ENCODE measurements at regions not wholly inside any gene's neighbourhood (a gene's known extent, or its start where the extent isn't known, plus 50 kb on each side); places are given as distances from the start of the nearest gene placed in this dataset.

DNA sequence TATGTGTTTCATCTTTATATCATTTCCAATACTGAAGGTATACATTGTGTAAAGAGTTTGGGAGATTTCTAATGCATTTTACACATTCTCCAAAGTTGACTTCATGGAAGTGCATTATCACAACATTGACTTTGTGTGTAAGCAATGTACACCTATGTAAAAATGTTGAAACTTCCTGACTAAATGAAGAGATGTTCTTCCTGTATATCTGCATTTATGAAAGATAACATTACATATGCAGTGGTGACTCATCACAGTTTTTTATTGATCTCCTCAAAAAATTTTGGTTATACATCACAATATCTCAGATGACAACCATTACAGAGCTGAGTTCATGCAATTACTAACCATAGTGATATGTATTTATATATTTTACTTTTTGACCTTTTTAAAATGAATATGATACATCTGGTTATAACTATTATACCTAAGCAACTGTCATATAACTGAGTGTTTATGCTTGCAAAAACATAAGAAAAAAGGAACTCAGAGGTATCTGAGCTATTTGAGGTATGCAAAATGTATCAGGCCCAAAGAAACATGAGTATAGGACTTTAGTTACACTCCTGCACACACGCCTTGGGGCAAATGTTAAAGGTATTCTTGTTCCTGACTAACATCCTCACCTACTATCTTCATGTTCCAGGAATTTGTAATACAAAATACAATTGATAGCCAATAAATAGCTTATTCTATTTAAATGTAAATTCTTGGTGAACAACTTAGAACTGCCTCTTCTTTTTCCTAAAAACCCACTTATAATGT is 88.2 kb upstream of the OLFM3 start:
- Mint-ChIP-seq H3K27ac (no peak overlapping the region), H3K27me3 (no peaks in the 10 kb centered on the region), H3K4me3 (no peak overlapping the region), H3K9me3 (ENCODE audit: low read depth) (peaks cover 8% of the 10 kb centered on the region), H3K4me1 (no peaks in the 10 kb centered on the region), H3K36me3 (no peaks in the 10 kb centered on the region)
- no peak for ATAC-seq
- no peak for DNase-seq
- CTCF ChIA-PET: no interaction called here

DNA sequence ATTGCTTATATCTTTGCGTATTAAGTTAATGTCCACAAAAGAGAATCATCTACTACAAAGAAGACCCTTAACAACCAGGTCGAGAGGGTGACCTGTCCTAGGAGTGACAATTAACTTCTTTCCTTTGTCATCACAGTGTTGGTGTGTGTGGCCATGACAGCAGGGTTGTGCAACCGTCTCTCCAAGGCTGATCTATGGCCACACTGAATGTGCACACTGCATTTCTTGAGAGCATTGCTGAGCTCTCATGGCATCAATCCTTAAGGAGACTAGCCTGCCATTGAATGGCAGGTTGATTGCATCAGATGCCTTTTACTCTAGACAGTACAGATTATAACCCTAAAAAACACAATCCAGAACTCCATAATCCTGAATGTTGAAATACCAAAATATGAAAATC is 86.5 kb upstream of the OLFM3 start:
- ATAC-seq (no peak), DNase-seq (no peak)
- CTCF ChIA-PET: no interaction called here
- Mint-ChIP-seq H3K36me3 (no peaks in the 10 kb centered on the region), H3K27ac (no peak overlapping the region), H3K27me3 (no peaks in the 10 kb centered on the region), H3K4me1 (no peaks in the 10 kb centered on the region), H3K9me3 (ENCODE audit: low read depth) (peaks cover 7% of the 10 kb centered on the region), H3K4me3 (no peak overlapping the region)

DNA sequence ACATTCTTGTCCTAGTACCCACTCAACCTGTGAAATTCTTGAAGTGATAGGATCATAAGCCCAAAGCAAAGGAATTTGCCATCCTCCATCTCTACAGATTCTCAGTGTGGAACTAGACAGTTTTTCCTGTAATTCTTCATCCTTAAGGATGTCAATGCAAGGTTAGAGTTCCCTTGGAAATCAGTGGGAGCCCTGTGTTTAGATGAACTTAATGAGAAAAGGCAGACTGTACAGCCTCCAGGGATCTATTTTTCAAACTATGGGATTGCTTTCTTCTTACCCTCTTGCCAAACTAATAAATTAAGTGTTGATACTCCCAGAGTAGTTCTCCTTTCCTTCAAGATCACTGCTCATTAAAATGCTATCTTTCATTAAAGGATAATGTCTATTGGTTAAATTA is 78.1 kb upstream of the OLFM3 start:
- H3K36me3 Mint-ChIP-seq: no peaks in the 10 kb centered on the region
- H3K27ac Mint-ChIP-seq: no peak overlapping the region
- H3K27me3 Mint-ChIP-seq: no peaks in the 10 kb centered on the region
- DNase-seq: no peak
- ATAC-seq: no peak
- CTCF ChIA-PET: no interaction called here
- H3K4me3 Mint-ChIP-seq: no peak overlapping the region
- no peaks in the 10 kb centered on the region for H3K4me1 Mint-ChIP-seq
- H3K9me3 Mint-ChIP-seq (ENCODE audit: low read depth): peaks cover 2% of the 10 kb centered on the region

DNA sequence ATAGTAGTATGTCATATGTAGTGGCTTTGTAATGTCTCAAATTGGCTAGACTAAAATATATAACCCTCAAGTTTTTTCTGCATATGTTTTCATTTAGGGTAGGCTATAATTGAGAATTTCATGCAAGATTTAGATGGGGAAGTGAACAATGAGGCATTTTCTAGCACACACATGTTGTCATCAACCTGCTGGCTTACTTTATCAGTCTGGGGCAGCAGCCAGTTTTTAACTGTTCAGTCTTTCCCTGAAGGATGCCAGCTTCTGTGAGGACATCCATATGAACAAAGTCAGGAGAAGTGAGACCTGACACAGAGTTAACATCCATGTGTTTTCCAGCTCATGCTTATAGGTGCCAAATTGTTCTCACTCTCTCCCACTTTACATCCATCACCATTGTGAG is 74.7 kb upstream of the OLFM3 start:
- Mint-ChIP-seq H3K36me3 (no peaks in the 10 kb centered on the region), H3K27me3 (no peaks in the 10 kb centered on the region), H3K4me1 (no peaks in the 10 kb centered on the region), H3K4me3 (no peak overlapping the region), H3K27ac (no peak overlapping the region), H3K9me3 (ENCODE audit: low read depth) (peaks cover 4% of the 10 kb centered on the region)
- ATAC-seq: no peak
- CTCF ChIA-PET: no interaction called here
- DNase-seq: no peak

DNA sequence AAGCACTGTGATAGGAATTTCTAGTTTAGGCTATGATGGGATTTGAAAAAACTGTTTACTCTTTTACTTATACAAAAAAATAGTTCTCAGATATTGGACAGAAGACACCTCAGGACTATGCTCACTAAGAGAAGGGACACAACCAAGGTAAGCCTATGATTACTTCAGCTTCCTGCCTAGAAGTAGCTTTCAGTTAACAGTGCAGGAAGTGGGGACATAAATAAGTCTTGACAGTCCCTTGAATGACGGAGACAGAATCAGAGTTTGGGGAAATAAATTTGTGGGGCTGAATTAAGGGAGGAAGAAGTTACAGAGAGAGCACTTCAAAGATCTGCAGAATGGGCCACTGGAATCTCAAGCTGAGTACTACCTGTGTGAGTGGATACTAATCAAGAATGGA is 53.8 kb upstream of the OLFM3 start:
- no peak for ATAC-seq
- Mint-ChIP-seq H3K27ac (no peak overlapping the region), H3K4me3 (no peak overlapping the region)

DNA sequence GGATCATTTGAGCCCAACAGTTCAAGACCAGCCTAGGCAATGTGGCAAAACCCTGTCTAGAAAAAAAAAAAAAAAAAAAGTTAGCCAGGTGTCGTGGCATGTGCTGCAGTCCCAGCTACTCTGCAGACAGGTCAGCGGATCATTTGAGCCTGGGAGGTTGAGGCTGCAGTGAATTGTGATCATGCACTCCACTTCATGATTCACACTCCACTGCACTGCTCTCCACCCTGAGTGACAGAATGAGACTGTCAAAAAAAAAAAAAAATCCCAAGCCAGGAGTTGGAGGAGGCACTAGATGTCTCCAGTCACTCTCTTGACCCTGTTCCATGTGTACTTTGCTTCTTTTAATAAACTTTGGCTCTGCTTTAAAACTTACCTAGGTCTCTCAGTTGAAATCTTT is 51.0 kb upstream of the OLFM3 start:
- no peaks in the 10 kb centered on the region for H3K4me1 Mint-ChIP-seq
- ATAC-seq (no peak), DNase-seq (no peak)
- H3K4me3 Mint-ChIP-seq: no peak overlapping the region
- no peak overlapping the region for H3K27ac Mint-ChIP-seq
- no peaks in the 10 kb centered on the region for H3K9me3 Mint-ChIP-seq (ENCODE audit: low read depth)
- CTCF ChIA-PET: no interaction called here
- H3K27me3 Mint-ChIP-seq: no peaks in the 10 kb centered on the region
- H3K36me3 Mint-ChIP-seq: no peaks in the 10 kb centered on the region

More for the DNA sequence above, 53.8 kb upstream of the OLFM3 start:
- Mint-ChIP-seq H3K36me3 (no peaks in the 10 kb centered on the region), H3K9me3 (ENCODE audit: low read depth) (no peaks in the 10 kb centered on the region), H3K4me1 (no peaks in the 10 kb centered on the region), H3K27me3 (no peaks in the 10 kb centered on the region)
- CTCF ChIA-PET: no interaction called here
- DNase-seq: no peak

Data from activated CD8-positive, alpha-beta memory T cell treated with anti-CD3 and anti-CD28 coated beads, Interleukin-2, amount 10 ng/mL, durations not matched to agents 7 days and 5 days (primary cell).